Keratinocyte (primary cell): ENCODE measurements at regions not wholly inside any gene's neighbourhood (a gene's known extent, or its start where the extent isn't known, plus 50 kb on each side); places are given as distances from the start of the nearest gene placed in this dataset.

ENCODE experiments used
- DNase-seq: peaks from one replicate; pipeline ENCODE4 v3.0.0-alpha.2; 2011; ENCODE audit warnings: low read depth, missing footprints, low spot score
- FAIRE-seq: peaks from 2 replicates; lab custom pipeline; 2011; peaks lifted over from hg19 to GRCh38; lab: Jason Lieb, UNC
- H2AFZ ChIP-seq: 2 replicates; pipeline ENCODE4 v1.6.0; 2012; ENCODE audit warnings: low read length, control low read depth, inconsistent platforms; ENCODE audit not compliant: control insufficient read depth
- H3K27ac ChIP-seq: 2 replicates; pipeline ENCODE4 v1.5.1; 2011; ENCODE audit warnings: low read length; ENCODE audit not compliant: control insufficient read depth, insufficient read depth
- H3K27me3 ChIP-seq: 3 replicates; pipeline ENCODE4 v1.6.0; 2011; ENCODE audit warnings: low read length; ENCODE audit not compliant: control insufficient read depth, insufficient read depth; ENCODE audit errors: extremely low read depth
- H3K36me3 ChIP-seq, 2 experiments: 2 replicates in 1 of 2; 3 replicates in 1 of 2; pipeline ENCODE4 v1.5.1; 2011; ENCODE audit warnings: low read length in 2 of 2, mild to moderate bottlenecking in 1 of 2; ENCODE audit not compliant: control insufficient read depth in 2 of 2, insufficient read depth in 2 of 2; ENCODE audit errors: extremely low read depth in 1 of 2
- H3K4me1 ChIP-seq: 3 replicates; pipeline ENCODE4 v1.5.1; 2011; ENCODE audit warnings: low read length; ENCODE audit not compliant: control insufficient read depth, insufficient read depth; ENCODE audit errors: extremely low read depth
- H3K4me2 ChIP-seq: 3 replicates; pipeline ENCODE4 v1.6.0; 2011; ENCODE audit warnings: low read depth, low read length; ENCODE audit not compliant: control insufficient read depth, insufficient read depth; ENCODE audit errors: extremely low read depth
- H3K4me3 ChIP-seq, 3 experiments: fragments of 200-600 bp in 1 of 3; sonication (generic) in 1 of 3; 2 replicates in 2 of 3; 3 replicates in 1 of 3; pipeline ENCODE4 v1.5.1; 2011 to 2016; ENCODE audit warnings: low read length in 3 of 3, mild to moderate bottlenecking in 3 of 3, control low read depth in 2 of 3, inconsistent platforms in 1 of 3, low read depth in 1 of 3, mixed read lengths in 1 of 3, mixed run types in 1 of 3, moderate library complexity in 1 of 3; ENCODE audit not compliant: control insufficient read depth in 2 of 3, insufficient read depth in 2 of 3; ENCODE audit errors: extremely low read depth in 1 of 3
- H3K79me2 ChIP-seq: 2 replicates; pipeline ENCODE4 v1.6.0; 2012; ENCODE audit warnings: low read length; ENCODE audit not compliant: control insufficient read depth, insufficient read depth
- H3K9ac ChIP-seq: 3 replicates; pipeline ENCODE4 v1.6.0; 2011; ENCODE audit warnings: low read length; ENCODE audit not compliant: control insufficient read depth, insufficient read depth; ENCODE audit errors: extremely low read depth
- H3K9me1 ChIP-seq: 3 replicates; pipeline ENCODE4 v1.6.0; 2011; ENCODE audit warnings: low read length; ENCODE audit not compliant: control insufficient read depth, insufficient read depth; ENCODE audit errors: extremely low read depth
- H3K9me3 ChIP-seq: 2 replicates; pipeline ENCODE4 v1.5.1; 2012; ENCODE audit warnings: low read depth, low read length; ENCODE audit not compliant: control insufficient read depth
- H4K20me1 ChIP-seq: 3 replicates; pipeline ENCODE4 v1.6.0; 2011; ENCODE audit warnings: low read length; ENCODE audit not compliant: control insufficient read depth, insufficient read depth; ENCODE audit errors: extremely low read depth
- EZH2 ChIP-seq: IDR thresholded peaks from one replicate; pipeline ENCODE4 v1.6.1; 2012; ENCODE audit warnings: inconsistent platforms, mild to moderate bottlenecking, low read length, moderate library complexity
- dilution Hi-C: fragments of 300-500 bp; cut with MboI; formaldehyde crosslinking; loops from one replicate; pipeline ENCODE4 v1.7.0; 2020; ENCODE audit warnings: low sequenced_read_pairs; ENCODE audit not compliant: extremely low pct_ligation_motif_present
- TF ChIP-seq, protein P1 (sequence below), 3 experiments: IDR thresholded peaks in 1 of 3; conservative IDR thresholded peaks in 1 of 3; optimal IDR thresholded peaks in 1 of 3; 2 replicates in 2 of 3; 3 replicates in 1 of 3; pipeline versions ENCODE3 to v1.5.1; 2011; ENCODE audit warnings: low read length in 3 of 3, mild to moderate bottlenecking in 3 of 3, moderate library complexity in 2 of 3, control low read depth in 1 of 3, inconsistent platforms in 1 of 3; ENCODE audit not compliant: insufficient read depth in 2 of 3; ENCODE audit errors: extremely low read depth in 1 of 3

DNA sequence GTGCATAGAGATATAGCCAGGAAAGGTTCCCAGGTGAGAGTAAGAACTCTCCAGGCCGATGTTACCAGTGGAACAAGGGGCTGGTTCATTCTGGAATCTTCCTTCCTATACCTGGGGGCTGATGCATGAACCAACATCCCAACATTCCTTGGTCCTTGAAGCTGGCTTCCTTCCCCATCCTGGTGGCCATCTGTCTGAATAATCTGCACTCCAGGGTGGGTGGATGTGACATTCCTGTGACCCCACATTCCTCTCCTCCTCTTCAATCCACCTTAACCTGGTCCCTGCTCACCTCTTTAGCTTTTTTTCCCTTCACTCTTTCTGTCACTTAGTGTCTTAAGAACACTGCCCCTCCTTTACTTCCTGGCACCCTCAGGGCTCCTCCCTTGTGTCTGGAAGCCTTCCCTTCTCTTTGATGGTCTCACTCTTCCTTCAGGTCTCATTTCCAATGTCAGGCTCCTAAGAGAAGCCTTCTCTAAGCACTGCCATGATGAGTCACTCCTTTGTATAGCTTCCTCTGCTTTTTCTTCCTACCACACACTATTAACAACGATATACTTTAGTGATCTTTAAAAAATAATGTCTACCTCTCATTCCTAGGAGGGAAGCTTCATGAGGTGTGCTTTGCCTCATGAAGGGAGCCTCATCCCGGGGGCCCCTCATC, 80.3 kb downstream of the BOD1 start:
- DNase-seq (no peak), FAIRE-seq (no peak)
- no peaks in the 10 kb centered on the region for H3K4me1 ChIP-seq
- no peaks in the 10 kb centered on the region for H3K9me3 ChIP-seq
- no peaks in the 10 kb centered on the region for H3K27me3 ChIP-seq
- no peak overlapping the region for H3K27ac ChIP-seq
- no peaks in the 10 kb centered on the region for H4K20me1 ChIP-seq
- H3K9ac ChIP-seq: no peak overlapping the region
- H3K4me3 ChIP-seq: no peak overlapping the region
- no peaks in the 10 kb centered on the region for H3K9me1 ChIP-seq
- no peak overlapping the region for H2AFZ ChIP-seq
- no peak overlapping the region for H3K4me2 ChIP-seq
- no peaks in the 10 kb centered on the region for H3K36me3 ChIP-seq
- H3K79me2 ChIP-seq: no peaks in the 10 kb centered on the region
- TF ChIP-seq, protein P1, sequence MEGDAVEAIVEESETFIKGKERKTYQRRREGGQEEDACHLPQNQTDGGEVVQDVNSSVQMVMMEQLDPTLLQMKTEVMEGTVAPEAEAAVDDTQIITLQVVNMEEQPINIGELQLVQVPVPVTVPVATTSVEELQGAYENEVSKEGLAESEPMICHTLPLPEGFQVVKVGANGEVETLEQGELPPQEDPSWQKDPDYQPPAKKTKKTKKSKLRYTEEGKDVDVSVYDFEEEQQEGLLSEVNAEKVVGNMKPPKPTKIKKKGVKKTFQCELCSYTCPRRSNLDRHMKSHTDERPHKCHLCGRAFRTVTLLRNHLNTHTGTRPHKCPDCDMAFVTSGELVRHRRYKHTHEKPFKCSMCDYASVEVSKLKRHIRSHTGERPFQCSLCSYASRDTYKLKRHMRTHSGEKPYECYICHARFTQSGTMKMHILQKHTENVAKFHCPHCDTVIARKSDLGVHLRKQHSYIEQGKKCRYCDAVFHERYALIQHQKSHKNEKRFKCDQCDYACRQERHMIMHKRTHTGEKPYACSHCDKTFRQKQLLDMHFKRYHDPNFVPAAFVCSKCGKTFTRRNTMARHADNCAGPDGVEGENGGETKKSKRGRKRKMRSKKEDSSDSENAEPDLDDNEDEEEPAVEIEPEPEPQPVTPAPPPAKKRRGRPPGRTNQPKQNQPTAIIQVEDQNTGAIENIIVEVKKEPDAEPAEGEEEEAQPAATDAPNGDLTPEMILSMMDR (optimal IDR thresholded peaks at IDR 0.05 in 1 of 3, IDR thresholded peaks at IDR 0.05 in 1 of 3, conservative IDR thresholded peaks at IDR 0.05 in 1 of 3; ENCODE audit: extremely low read depth in 1 of 3, insufficient read depth in 2 of 3, low read length in 3 of 3): no peak
- TF ChIP-seq EZH2: no peak
- dilution Hi-C loops: no loop called here

DNA sequence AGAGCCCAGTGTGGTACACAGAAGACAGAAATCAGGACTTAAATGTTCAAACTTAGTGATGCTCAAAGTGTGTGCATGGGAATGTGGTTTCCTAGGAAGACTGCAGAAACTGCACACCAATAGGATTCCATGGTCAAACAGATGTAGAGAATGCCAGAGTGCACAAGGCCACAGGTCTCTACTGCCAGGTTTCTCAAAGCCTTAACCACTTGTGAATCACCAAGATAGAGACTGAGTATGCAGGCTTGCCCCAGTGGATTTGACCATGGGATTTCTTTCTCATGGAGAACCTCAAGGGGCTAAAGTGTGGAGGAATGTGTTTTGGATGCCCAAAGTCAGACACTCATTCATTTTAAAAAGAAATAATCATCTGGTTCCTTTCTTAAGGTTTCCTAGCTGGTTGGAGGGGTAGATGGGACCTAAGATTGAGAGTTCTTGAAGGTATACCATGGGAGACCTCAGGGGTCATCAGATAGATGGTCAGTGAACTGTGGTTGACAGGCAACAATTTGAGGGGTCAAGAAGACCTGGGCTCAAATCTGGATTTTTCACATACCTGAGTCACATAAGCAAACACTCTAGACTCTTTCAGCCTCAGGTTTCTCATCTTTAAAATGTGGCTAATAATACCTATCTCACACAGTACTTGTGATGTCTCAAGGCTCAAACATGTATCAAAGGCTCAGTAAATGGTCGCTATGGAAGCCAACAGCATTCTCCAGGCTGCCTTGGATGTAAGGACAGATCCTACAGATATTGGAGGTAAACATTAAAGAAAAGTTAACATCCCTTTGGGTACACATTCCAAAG, 81.1 kb downstream of the BOD1 start:
- no peaks in the 10 kb centered on the region for H4K20me1 ChIP-seq
- H3K27me3 ChIP-seq: no peaks in the 10 kb centered on the region
- TF ChIP-seq EZH2: no peak
- TF ChIP-seq, protein P1 (optimal IDR thresholded peaks at IDR 0.05 in 1 of 3, IDR thresholded peaks at IDR 0.05 in 1 of 3, conservative IDR thresholded peaks at IDR 0.05 in 1 of 3; ENCODE audit: extremely low read depth in 1 of 3, insufficient read depth in 2 of 3, low read length in 3 of 3): no peak
- FAIRE-seq: no peak
- H3K4me3 ChIP-seq: no peak overlapping the region
- H3K9ac ChIP-seq: no peak overlapping the region
- no peak overlapping the region for H2AFZ ChIP-seq
- no peak overlapping the region for H3K27ac ChIP-seq
- H3K36me3 ChIP-seq: no peaks in the 10 kb centered on the region
- no peaks in the 10 kb centered on the region for H3K9me3 ChIP-seq
- no peaks in the 10 kb centered on the region for H3K79me2 ChIP-seq
- dilution Hi-C loops: no loop called here
- no peaks in the 10 kb centered on the region for H3K9me1 ChIP-seq
- no peak for DNase-seq
- H3K4me2 ChIP-seq: no peak overlapping the region
- H3K4me1 ChIP-seq: no peaks in the 10 kb centered on the region
